ENCODE measurements at regions not wholly inside any gene's neighbourhood (a gene's known extent, or its start where the extent isn't known, plus 50 kb on each side); places are given as distances from the start of the nearest gene placed in this dataset. TPM values are rescaled to one million over a fixed set of nuclear protein-coding genes. Genes with fewer than 3 reads are reported as not detected.
"Not testable (repeated sequence)": the region's sequence is repeated elsewhere in the genome, so short reads cannot be mapped to it uniquely, and the experiment has no call there.

DNA sequence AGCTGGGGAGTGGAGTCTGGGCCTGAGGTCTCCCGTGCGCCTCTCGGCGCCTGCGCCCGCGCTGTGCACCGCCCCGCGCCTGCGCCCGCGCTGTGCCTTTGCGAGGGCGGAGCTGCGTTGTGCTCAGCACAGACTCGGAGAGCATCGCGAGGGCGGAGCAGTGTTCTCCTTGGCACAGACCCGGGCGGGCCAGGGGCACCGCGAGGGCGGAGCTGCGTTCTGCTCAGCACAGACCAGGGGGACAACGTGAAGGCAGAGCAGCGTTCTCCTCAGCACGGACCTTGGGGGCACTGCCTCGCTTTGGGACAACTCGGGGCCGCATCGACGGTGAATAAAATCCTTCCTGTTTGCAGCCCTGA, 2968.4 kb downstream of the RPIA start:
- not testable (repeated sequence) for H3K79me2 ChIP-seq (ENCODE audit: insufficient read depth, low read length); H4K20me1 ChIP-seq (ENCODE audit: insufficient read depth, low read length); DNase-seq (ENCODE audit: insufficient read length, low spot score, missing footprints); H3K9me3 ChIP-seq (ENCODE audit: low read depth, low read length); H3K36me3 ChIP-seq (ENCODE audit: insufficient read depth, low read length); H3K27me3 ChIP-seq (ENCODE audit: insufficient read depth, low read length); H3K4me1 ChIP-seq (ENCODE audit: insufficient read depth, low read length); H3K27ac ChIP-seq (ENCODE audit: low read depth, low read length)
- Histone ChIP-seq H3K4me3 (ENCODE audit: insufficient read depth, low read length) (peak overlapping the region; percentile 62), H2AFZ (ENCODE audit: low read length) (peak overlapping the region; percentile 74), H3K4me2 (ENCODE audit: insufficient read depth, low read length) (peak overlapping the region; percentile 66)

DNA sequence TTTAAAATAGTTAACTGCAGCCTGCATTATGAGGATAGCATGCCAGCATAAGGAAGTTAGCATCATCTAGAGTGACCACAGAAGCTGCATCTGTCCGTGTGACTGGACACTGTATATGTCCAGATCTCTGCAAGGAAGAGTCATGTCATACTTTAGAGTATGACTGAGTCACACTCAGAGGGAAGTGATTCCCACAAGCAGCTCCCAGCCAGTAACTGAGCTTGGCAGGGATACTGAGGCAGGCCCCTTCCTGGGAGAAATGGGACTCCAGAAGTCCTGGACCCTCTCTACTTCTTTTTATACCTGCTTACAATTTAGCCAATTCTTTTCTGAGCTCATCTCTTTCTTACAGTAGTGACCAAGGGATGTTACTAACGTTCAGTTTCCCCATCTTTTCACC, 2975.9 kb downstream of the RPIA start:
- not testable (repeated sequence) for H3K79me2 ChIP-seq (ENCODE audit: insufficient read depth, low read length); H3K4me3 ChIP-seq (ENCODE audit: insufficient read depth, low read length); H3K27me3 ChIP-seq (ENCODE audit: insufficient read depth, low read length); H3K4me2 ChIP-seq (ENCODE audit: insufficient read depth, low read length); H3K4me1 ChIP-seq (ENCODE audit: insufficient read depth, low read length); H4K20me1 ChIP-seq (ENCODE audit: insufficient read depth, low read length); H3K36me3 ChIP-seq (ENCODE audit: insufficient read depth, low read length); H3K9me3 ChIP-seq (ENCODE audit: low read depth, low read length); DNase-seq (ENCODE audit: insufficient read length, low spot score, missing footprints); H2AFZ ChIP-seq (ENCODE audit: low read length); H3K27ac ChIP-seq (ENCODE audit: low read depth, low read length)

DNA sequence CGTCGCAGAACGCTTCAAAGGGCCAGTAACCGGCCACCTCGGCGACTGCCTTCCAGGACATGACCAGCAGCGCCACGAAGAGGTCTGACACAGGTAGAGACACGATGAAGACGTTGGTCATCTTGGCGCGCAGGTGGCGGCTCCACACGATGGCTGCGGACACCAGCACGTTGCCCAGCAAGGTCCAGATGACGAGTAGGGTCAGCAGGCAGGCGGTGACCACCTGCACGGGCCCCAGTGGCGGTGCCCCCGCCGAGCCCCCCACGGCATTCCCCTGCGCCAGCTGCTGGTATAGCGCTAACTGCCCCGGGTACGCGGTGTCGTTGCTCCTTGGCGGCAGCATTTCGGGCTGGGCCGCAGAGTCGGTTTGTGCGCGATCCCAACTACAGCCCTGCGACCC, 2994.1 kb downstream of the RPIA start:
- not testable (repeated sequence) for H3K9me3 ChIP-seq (ENCODE audit: low read depth, low read length); DNase-seq (ENCODE audit: insufficient read length, low spot score, missing footprints); H3K27ac ChIP-seq (ENCODE audit: low read depth, low read length); H3K27me3 ChIP-seq (ENCODE audit: insufficient read depth, low read length); H3K79me2 ChIP-seq (ENCODE audit: insufficient read depth, low read length); H3K4me1 ChIP-seq (ENCODE audit: insufficient read depth, low read length); H4K20me1 ChIP-seq (ENCODE audit: insufficient read depth, low read length); H3K4me2 ChIP-seq (ENCODE audit: insufficient read depth, low read length); H3K4me3 ChIP-seq (ENCODE audit: insufficient read depth, low read length); H2AFZ ChIP-seq (ENCODE audit: low read length); H3K36me3 ChIP-seq (ENCODE audit: insufficient read depth, low read length)

DNA sequence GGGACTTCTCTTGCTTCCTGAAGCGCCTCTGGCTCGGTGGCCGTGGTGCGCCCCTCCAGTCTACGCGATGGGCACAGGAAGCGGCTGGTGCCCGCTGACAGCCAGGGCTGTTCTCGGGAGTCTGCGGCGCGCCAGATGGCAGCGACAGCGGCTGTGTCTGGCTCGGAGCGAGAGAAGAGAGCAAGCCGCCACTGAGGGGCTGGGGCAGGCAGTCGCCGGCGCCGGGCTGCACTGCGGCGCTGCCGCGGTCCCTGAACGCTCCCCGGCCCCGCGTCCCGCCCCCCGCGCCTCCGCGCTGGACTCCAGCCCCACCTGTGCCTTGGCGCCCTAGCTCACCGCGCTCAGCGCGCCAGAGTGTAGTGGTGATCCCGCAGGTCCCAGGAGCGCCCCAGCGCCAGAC, 2994.6 kb downstream of the RPIA start:
- H3K4me1 ChIP-seq (ENCODE audit: insufficient read depth, low read length); H3K9me3 ChIP-seq (ENCODE audit: low read depth, low read length); H3K27me3 ChIP-seq (ENCODE audit: insufficient read depth, low read length); H3K4me2 ChIP-seq (ENCODE audit: insufficient read depth, low read length); DNase-seq (ENCODE audit: insufficient read length, low spot score, missing footprints); H2AFZ ChIP-seq (ENCODE audit: low read length); H4K20me1 ChIP-seq (ENCODE audit: insufficient read depth, low read length); H3K79me2 ChIP-seq (ENCODE audit: insufficient read depth, low read length); H3K4me3 ChIP-seq (ENCODE audit: insufficient read depth, low read length); H3K36me3 ChIP-seq (ENCODE audit: insufficient read depth, low read length); H3K27ac ChIP-seq (ENCODE audit: low read depth, low read length): not testable (repeated sequence)

Small RNA genes lying in the stretch of these regions (small RNA-seq; reads per million reads assigned to genes)
- gene AC233266.1 (not detected), gene RNA5SP100 (not detected)

All from osteoblast (primary cell).